ENCODE measurements at regions not wholly inside any gene's neighbourhood (a gene's known extent, or its start where the extent isn't known, plus 50 kb on each side); places are given as distances from the start of the nearest gene placed in this dataset.

- no peak for DNase-seq (ENCODE audit: low spot score)
Measured at GRCh38 chr4:136841526-136841925, 690.8 kb downstream of the PCDH18 start.

GRCh38 chr4:136838607-136839006 is 693.7 kb downstream of the PCDH18 start:
- no peak for DNase-seq (ENCODE audit: low spot score)

- DNase-seq (ENCODE audit: low spot score): no peak
Measured at GRCh38 chr4:136831553-136831952, 700.7 kb downstream of the PCDH18 start.

GRCh38 chr4:136829280-136829679 is 703.0 kb downstream of the PCDH18 start:
- no peak for DNase-seq (ENCODE audit: low spot score)

GRCh38 chr4:136823020-136823419 is 709.3 kb downstream of the PCDH18 start:
- no peak for DNase-seq (ENCODE audit: low spot score)

- DNase-seq (ENCODE audit: low spot score): no peak
Measured at GRCh38 chr4:136818811-136819330, 713.4 kb downstream of the PCDH18 start.

- DNase-seq (ENCODE audit: low spot score): no peak
Measured at GRCh38 chr4:136812100-136812880, 720.0 kb downstream of the PCDH18 start.

GRCh38 chr4:136811496-136812077 is 720.7 kb downstream of the PCDH18 start:
- DNase-seq (ENCODE audit: low spot score): no peak

GRCh38 chr4:136810626-136811025 is 721.7 kb downstream of the PCDH18 start:
- DNase-seq (ENCODE audit: low spot score): peak; percentile 30

- no peak for DNase-seq (ENCODE audit: low spot score)
Measured at GRCh38 chr4:136806844-136807243, 725.5 kb downstream of the PCDH18 start.

- no peak for DNase-seq (ENCODE audit: low spot score)
Measured at GRCh38 chr4:136805617-136806016, 726.7 kb downstream of the PCDH18 start.

GRCh38 chr4:136803433-136803832 is 728.9 kb downstream of the PCDH18 start:
- DNase-seq (ENCODE audit: low spot score): peak; percentile 71

GRCh38 chr4:136800248-136800647 is 732.0 kb downstream of the PCDH18 start:
- no peak for DNase-seq (ENCODE audit: low spot score)

GRCh38 chr4:136796953-136797352 is 735.3 kb downstream of the PCDH18 start:
- DNase-seq (ENCODE audit: low spot score): no peak

GRCh38 chr4:136793848-136794247 is 738.4 kb downstream of the PCDH18 start:
- no peak for DNase-seq (ENCODE audit: low spot score)

GRCh38 chr4:136784326-136784725 is 748.0 kb downstream of the PCDH18 start:
- DNase-seq (ENCODE audit: low spot score): peak; percentile 2

GRCh38 chr4:136769717-136770116 is 762.6 kb downstream of the PCDH18 start:
- DNase-seq (ENCODE audit: low spot score): no peak

GRCh38 chr4:136768925-136769275 is 763.4 kb downstream of the PCDH18 start:
- no peak for DNase-seq (ENCODE audit: low spot score)

GRCh38 chr4:136768213-136768924 is 763.9 kb downstream of the PCDH18 start:
- DNase-seq (ENCODE audit: low spot score): no peak

GRCh38 chr4:136763919-136764318 is 768.4 kb downstream of the PCDH18 start:
- DNase-seq (ENCODE audit: low spot score): no peak

- DNase-seq (ENCODE audit: low spot score): no peak
Measured at GRCh38 chr4:136755531-136755916, 776.8 kb downstream of the PCDH18 start.

GRCh38 chr4:136754810-136755530 is 777.3 kb downstream of the PCDH18 start:
- peak; percentile 11 for DNase-seq (ENCODE audit: low spot score)
